HG03095 (cell line): ENCODE measurements at regions not wholly inside any gene's neighbourhood (a gene's known extent, or its start where the extent isn't known, plus 50 kb on each side); places are given as distances from the start of the nearest gene placed in this dataset.
"Not testable (repeated sequence)": the region's sequence is repeated elsewhere in the genome, so short reads cannot be mapped to it uniquely, and the experiment has no call there.

Experiments
- ATAC-seq: cut with Tn5 transposase; IDR thresholded peaks from one replicate; pipeline ENCODE4 v1.9.1; 2021; ENCODE audit warnings: moderate library complexity; ENCODE audit not compliant: unreplicated experiment

DNA sequence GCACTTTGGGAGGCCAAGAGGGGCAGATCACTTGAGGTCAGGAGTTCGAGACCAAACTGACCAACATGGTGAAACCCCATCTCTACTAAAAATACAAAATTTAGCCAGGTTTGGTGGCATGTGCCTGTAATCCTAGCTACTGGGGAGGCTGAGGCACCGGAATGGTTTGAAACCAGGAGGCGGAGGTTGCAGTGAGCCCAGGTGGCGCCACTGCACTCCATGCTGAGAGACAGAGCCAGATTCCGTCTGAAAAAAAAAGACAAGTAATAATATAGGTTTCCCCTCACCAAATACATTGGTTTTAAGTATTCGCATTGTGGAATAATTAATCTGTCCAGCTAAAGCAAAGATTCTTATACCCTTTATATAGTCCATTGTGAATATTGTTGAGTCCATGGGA, 1544.6 kb downstream of the OLFM4 start:
- ATAC-seq, result no peak

DNA sequence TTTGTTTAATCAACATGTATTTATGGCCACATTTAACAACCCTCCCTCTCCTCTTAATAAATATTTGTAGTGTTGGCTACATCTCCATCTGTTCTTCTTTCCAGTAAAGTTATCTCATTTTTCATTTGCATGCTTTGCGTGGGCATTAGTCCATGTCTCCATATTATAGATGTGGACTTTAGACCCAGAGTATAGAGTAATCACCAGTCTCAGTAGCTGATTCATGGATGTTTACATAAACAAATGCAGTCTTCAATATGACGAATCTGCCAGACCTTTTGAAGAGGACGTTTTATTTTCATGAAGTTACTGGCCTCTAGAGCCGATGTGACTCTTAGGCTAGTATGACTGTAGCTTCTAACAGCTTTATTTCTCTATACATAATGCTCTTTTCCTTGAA, 1546.2 kb downstream of the OLFM4 start:
- no peak for ATAC-seq

DNA sequence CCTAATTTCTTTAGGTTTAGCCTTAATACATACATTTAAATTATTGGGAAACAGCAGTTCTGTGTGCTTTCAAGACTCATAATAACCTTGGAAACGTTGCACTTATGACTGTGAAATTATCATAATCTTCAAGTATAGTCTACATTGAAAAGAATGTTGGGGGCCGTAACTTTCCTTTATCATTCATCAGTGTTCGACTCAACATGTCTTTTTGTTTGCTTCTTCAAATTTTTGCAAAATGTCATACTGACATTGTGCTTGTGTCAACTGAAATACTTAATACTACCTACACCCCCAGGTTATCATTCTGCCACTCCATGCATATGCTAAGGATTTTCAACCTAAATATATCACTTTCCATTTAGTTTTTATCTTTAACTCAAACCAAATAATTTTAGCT, 1562.9 kb downstream of the OLFM4 start:
- no peak for ATAC-seq

DNA sequence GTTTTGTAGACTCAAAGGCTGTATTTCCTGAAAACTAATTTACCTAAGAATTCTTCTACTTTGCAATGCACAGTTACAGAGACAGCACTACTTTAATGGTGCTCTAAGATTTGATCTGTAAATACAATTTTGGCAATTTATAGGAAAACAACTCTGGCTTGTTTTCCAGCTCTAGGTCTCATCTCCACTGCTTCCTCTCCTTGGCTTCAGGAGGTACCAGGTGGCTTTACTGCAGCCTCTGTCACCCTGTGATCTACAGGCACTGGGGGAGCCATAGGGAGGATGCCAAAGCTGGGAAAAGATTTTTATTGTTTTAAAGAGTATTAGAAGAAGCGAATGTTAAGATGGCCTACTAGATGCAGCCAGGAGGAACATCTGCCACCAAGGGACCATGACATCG, 1563.6 kb downstream of the OLFM4 start:
- no peak for ATAC-seq

DNA sequence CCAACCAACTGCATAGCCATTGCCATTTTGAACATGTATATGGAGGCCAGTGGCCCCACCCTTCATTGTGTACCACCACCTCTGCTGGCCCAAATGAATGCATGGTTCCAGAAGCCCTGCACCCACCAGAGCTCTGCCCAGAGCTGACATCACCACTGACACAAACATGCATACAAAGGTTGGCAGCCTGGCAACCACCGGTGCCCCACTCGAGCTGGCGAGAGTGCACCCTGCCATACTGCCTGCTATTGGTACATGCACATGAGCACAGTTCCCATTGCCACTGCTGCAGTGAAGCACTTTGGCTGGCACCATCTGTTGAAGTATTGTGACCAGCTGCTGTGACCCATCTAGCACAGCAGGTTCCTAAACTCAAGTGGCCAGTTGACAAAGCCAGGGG, 1564.9 kb downstream of the OLFM4 start:
- ATAC-seq, result no peak

DNA sequence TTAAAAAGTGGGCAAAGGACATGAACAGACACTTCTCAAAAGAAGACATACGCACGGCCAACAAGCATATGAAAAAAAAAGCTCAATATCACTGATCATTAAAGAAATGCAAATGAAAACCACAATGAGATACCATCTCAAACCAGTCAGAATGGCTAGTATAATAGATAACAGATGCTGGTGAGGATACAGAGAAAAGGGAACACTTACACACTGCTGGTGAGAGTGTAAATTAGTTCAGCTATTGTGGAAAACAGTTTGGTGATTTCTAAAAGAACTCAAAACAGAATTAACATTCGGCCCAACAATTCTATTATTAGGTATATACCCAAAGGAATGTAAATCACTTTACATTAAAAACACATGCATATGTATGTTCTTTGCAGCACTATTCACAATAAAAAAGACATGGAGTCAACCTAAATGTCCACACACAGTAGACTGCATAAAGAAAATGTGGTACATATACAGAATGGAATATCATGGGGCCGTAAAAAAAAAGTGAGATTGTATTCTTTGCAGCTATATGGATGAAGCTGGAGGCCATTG, 1569.0 kb downstream of the OLFM4 start:
- ATAC-seq, result no peak

DNA sequence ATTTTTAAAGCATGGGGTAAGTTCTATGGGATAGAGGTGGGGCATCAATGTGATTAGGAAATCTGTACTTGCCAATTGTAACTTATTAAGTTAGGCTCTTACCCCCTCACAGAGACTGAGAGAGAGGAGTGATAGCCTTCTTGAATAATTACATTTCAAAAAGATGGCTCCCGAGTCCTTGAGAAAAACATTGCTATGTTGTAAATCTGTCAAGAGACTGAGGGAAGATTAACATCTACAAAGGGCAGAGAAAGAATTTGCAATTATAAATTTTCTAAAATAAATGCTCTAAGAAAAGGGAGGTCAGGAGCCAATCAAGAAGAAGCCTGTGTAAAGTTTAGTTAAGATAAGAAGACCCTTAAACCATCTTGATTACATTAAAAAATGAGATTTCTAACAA, 1570.8 kb downstream of the OLFM4 start:
- no peak for ATAC-seq

DNA sequence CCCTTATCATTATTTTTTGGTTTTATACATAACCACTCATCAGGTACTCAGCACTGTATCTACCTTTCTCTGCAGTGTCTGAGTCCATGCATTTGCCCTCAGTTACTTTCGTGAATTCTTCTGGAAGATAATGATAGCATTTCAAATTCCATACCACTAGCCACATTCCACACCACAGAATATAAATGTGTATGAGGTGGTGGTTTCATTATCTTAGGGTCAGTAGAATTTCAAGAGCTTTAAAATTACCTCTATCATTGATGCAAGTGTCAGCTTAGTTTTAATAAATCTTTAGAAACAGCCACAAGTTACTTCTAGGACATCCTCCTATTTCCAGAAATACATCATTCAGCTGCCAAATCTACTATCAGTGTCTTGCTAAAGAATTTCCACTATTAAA, 1578.3 kb downstream of the OLFM4 start:
- ATAC-seq, result no peak

DNA sequence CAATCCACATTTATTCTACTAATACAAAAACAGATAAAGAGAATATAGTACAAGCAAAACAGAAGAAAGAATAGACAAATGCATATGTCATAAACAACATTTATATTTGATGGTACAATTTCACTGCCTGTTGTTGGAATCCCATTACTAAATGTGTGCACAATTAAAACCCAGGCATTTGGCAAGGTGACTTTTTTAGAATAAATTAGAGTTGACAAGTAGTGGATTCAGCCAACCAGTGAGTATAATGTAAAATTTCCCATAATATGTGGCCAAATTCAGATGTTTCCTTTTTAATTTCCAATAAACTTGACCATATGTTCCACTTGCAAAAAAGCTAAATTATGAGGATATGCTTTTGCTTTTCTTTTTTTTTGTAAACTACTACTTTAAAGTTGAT, 1578.8 kb downstream of the OLFM4 start:
- no peak for ATAC-seq

DNA sequence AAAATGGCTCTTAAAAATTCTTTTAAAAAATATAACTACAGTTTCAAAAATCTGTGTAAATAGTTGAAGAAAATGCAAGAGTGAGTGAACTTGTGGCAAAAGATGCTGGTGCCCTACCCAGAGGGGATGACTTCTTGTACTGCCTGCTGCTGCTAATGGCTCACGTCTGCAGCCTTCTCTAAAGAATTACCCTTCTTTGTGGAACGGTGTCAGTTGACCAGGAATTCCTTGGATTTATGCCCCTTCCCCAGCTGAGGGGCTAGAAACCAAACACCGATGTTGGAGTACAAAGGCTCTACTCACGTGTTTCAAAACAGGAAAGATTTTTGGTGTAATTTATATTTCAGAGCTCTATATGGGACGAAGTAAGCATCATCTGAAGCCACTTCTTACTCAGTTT, 1582.8 kb downstream of the OLFM4 start:
- no peak for ATAC-seq

DNA sequence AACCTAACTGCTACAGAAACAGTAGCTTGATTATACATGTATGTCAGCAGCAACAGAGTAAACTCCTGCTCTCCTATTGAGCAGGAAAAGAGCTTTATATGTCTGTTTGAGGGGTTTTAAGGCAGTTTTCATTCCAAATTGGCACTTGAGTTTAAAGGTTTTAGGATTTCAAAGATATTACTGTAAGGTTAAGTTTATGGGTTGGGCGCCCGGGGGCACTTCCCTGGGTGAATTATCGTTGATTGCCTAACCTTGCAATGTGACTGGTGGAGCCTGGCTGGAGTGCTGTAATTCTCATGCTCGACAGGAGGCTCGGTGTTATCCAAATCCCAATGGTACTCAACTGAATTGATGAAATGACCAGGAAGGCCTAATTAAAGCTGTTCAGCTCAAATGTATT, 1586.1 kb downstream of the OLFM4 start:
- ATAC-seq, result no peak

DNA sequence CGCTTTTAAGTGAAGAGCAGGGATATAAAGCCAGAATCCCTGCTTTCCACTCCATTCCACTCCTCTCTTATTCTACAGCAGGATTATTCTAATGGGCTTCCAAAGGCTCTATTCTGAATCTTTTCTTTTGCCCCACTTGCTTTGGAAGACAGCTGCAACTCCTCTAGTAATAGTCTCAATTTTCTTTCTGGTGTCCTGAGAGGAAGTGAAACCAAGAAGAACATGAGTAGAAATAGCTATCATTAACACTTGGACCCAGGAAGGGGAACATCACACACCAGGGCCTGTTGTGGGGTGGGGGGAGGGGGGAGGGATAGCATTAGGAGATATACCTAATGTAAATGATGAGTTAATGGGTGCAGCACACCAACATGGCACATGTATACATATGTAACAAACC, 1597.9 kb downstream of the OLFM4 start:
- ATAC-seq, result not testable (repeated sequence)

DNA sequence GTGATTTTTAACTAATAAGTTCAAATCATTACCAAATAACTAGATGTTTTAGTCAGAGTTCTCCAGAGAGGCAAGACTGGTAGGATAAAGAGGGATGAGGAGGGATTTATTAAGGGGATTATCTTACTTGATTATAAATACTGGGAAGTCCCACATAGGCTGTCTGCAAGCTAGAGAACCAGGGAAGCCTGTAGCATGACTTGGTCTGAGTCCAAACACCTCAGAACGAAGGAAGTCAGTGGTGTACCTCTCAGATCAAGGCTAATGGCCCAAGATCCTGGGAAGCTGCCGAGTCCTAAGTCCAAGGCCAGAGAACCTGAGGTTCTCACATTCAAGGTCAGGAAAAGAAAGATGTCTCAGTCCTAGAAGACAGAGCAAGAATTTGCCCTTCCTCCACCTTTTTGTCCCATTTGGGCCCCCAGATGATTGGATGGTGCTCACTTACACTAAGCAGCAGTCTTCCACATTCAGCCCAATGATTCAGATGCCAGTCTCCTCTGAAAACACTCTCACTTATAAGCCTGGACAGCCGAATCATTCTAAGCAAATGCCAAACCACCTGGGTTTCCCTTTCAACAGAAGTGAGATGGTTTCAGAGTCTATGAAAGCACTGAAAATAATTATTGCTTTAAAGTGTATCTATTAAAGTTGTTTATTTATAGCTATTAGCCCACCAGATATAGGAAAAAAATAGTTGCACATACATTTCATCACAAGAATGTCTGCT, 1599.2 kb downstream of the OLFM4 start:
- no peak for ATAC-seq

DNA sequence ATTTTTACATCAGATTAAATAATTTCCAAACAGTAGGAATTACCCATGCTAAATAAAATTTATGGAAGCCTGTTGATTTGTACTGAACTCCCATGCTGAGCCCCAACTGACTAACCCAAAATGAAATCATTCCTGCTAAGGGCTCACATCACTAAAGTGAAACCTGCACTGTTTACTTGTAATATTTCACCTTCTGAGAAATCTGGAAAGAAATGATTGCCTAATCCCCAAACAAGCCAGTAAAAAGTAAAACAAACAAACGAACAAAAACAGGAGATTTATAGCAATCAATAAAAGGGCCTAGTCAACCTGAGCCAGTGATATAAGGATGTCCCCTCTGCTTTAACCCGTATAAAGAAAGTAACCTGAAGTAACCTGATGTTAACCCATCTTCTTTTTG, 1599.8 kb downstream of the OLFM4 start:
- ATAC-seq, result no peak

DNA sequence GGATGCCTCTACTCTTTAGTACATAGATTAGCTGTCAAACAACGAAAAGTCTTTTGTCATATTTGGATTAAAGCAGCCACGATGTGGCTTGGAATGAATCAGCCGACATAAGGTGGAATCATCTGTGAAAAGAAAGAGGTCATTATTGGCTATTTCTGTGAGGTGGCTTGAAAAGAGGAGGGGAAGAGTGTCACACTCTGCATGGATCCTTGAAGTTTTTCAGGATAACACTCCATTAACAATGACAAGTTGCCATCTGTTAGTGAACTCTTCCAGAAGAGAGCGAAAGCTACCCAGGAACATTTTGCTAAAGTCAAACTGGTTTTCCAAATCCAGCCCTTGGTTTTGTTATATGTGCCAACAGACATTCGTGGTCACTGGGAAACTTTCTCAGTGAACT, 1604.8 kb downstream of the OLFM4 start:
- ATAC-seq, result no peak

DNA sequence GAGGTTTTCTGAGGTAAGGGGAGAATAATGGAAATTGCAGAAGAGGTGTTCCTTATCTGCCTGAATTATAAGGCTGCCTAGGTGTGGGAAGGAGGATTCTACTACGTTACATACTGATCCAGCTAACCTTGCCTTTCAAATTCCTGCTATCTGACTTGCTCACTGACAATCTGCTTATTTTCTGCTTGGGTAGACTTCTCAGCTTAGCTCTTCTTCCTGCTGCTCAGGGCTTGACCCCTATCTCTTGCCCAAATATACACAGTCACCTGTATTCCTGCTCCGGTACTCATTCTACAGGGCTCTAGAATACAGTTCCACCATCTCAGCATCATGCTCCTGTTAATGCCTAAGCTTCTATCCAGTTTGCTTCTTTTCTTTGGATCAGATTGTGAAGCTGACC, 1607.6 kb downstream of the OLFM4 start:
- no peak for ATAC-seq

DNA sequence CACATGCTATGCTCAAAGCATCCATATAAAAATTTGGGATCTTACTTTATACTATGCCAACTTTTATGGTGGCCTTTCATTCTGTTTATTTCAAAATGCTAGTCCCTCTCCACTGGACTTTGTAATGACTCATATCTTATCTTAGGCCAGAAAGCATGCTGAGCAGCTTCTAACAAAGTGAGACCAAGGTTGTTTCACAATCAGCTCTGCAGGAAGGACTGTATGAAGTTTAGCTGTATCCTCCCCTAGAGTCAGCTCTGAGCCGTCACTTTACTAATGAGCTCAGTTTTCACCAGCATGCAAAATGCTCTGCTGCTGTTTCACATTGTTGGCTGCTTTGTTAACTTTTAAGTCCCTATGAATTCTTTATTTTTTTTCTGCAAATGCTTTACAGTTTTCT, 1608.8 kb downstream of the OLFM4 start:
- no peak for ATAC-seq

DNA sequence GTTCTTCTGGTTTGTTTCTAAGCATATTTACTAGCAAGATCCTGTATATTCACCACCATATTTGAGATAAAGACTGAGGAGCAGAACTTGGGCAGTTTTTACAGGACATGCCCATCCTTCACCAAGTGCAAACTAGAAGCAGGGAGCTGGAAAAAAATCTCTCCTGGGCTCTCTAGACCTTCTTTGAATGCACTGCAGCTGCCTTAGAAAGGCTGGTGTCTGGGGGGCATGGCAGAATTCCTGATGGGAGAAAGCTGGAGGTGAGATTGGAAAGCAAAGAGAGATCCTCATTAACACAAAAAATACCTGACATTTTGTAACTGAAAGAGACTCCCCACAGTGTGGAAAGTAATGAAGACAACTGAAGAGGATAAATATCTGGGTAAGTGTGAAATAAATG, 1612.1 kb downstream of the OLFM4 start:
- ATAC-seq, result no peak

DNA sequence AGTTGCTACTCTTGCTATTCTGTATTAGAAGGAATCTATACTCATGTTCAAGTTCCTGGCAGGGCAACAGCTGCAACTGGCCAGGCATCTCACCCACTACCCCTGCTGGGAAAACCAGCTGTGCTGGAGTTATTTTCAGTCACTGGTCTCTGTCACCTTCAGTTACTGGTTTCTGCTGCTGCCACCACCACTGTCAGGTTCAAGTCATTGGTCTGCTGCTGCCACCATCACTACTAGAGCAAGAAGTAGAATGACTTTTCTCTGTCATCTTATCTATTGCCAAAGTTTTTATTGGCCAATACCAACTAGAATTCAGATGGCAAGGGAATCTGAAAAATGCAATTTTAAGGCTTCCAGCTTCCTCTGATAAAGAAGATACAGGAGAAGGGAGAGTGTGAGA, 1615.2 kb downstream of the OLFM4 start:
- no peak for ATAC-seq

DNA sequence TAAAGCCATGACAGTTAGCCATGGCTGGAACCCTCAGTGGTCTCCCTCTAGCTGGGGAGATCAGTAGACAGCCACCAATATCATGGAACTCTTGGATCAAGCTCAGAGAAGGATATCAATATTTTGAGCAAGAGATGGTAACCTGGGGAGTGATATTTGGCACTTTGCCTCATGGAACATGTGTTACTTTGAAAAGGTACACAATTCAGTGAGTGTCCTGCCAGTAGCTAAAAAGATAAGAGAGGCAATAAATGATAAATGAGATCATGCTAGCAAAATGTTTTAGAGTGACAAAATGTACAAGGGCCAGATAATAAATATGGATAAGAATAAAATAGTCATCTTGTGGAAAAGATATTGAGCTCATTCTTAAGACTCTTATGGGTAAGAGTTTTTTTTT, 1618.7 kb downstream of the OLFM4 start:
- ATAC-seq, result no peak

DNA sequence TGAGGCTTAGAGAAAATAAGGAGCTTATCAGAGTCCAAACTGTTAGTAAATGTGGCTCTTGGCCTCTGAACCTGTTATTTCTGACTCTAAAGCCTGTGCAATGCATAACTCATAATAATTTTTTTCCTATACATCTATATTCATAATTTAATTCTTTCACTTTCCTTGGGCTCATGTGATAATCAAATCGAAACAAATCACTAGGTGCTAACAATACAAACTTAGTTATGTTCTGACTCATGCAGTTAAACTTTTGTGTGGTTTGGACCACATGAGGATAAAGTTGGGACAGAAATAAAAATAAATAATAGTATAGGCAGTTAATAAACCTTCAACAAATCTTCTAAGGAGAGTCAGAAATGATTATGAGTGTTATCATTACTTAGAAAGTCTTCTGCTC, 1629.0 kb downstream of the OLFM4 start:
- no peak for ATAC-seq

DNA sequence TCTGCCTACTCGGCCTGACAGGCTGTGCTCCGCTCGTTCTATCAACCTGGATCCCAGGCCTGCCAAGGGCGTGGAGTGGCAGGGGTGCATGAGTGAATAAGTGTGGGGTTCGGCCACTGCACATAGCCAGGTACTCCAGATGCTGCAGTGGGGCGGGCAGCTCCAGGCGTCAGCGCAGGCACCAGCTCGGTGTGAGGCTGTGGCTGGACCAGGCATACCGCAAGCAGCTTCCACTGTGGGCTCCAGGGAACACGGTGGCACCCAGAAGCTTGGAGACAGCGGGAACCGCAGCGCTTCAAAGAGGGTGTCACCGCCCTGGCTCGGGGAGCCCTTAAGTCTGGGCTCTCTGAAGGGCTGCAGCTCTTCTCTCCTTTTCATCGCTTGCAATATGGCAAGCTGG, 1630.2 kb downstream of the OLFM4 start:
- no peak for ATAC-seq

DNA sequence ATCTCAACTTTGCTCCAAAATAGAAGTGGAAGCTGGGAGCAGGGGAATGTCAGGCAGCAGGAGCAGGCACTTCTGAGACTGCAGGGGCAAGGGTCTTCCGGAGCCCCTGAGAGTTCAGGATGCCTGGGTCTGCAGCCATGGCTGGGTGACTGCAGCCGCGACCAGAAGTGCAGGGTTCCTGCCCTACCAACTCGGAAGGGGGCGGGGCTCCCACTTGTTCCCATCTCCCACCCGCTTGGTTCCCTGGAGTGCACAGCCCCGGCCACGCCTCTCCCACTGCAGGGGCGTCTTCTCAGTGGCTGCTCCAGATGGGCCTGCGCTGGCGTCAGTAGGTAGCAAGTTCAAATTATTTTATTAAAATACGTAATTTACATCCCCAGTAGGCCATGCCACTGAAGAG, 1631.7 kb downstream of the OLFM4 start:
- no peak for ATAC-seq
